Spleen (tissue), 11 donors: ENCODE measurements at regions not wholly inside any gene's neighbourhood (a gene's known extent, or its start where the extent isn't known, plus 50 kb on each side); places are given as distances from the start of the nearest gene placed in this dataset.

Experiments
- DNase-seq: peaks from one replicate; pipeline ENCODE4 v3.0.0-alpha.2; 2020
- H3K27ac ChIP-seq, 8 donors: fragments of 200-600 bp; sonication (generic) in 7 of 8; 1 replicate in 4 of 8; 2 replicates in 4 of 8; pipeline versions ENCODE4 v1.5.0 to v1.8.0; 2016 to 2021; ENCODE audit warnings: inconsistent platforms in 4 of 8, mild to moderate bottlenecking in 4 of 8, moderate library complexity in 1 of 8
- H3K27me3 ChIP-seq, 7 donors: fragments of 200-600 bp; sonication (generic) in 6 of 7; replicated peaks in 1 of 7; 1 replicate in 4 of 7; 2 replicates in 3 of 7; pipeline versions ENCODE4 v1.5.0 to v1.8.0; 2016 to 2021; ENCODE audit warnings: inconsistent platforms in 3 of 7, mild to moderate bottlenecking in 1 of 7
- H3K36me3 ChIP-seq, 6 donors: fragments of 200-600 bp; sonication (generic) in 5 of 6; 1 replicate in 4 of 6; 2 replicates in 2 of 6; pipeline versions ENCODE4 v1.5.0 to v1.8.0; 2016 to 2021; ENCODE audit warnings: inconsistent platforms in 2 of 6
- H3K4me1 ChIP-seq, 6 donors: fragments of 200-600 bp; sonication (generic) in 5 of 6; 1 replicate in 3 of 6; 2 replicates in 3 of 6; pipeline versions ENCODE4 v1.5.0 to v1.8.0; 2016 to 2021; ENCODE audit warnings: inconsistent platforms in 3 of 6
- H3K4me3 ChIP-seq, 8 donors: fragments of 200-600 bp; sonication (generic) in 7 of 8; 1 replicate in 4 of 8; 2 replicates in 4 of 8; pipeline versions ENCODE4 v1.5.0 to v1.8.0; 2016 to 2021; ENCODE audit warnings: inconsistent platforms in 4 of 8, mild to moderate bottlenecking in 4 of 8, moderate library complexity in 2 of 8
- H3K9me3 ChIP-seq, 8 donors: fragments of 200-600 bp; sonication (generic) in 7 of 8; 1 replicate in 4 of 8; 2 replicates in 4 of 8; pipeline versions ENCODE4 v1.5.0 to v1.8.0; 2016 to 2021; ENCODE audit warnings: inconsistent platforms in 4 of 8
- POLR2A ChIP-seq, 3 donors: fragments of 450-650 bp; IDR thresholded peaks; one replicate each; pipeline ENCODE4 v1.5.1; 2017; ENCODE audit warnings: antibody characterized with exemption in 3 of 3, mild to moderate bottlenecking in 1 of 3
- POLR2AphosphoS5 ChIP-seq, 3 donors: sonication (generic); formaldehyde crosslinking; IDR thresholded peaks; one replicate each; pipeline ENCODE4 v1.5.1; 2017; ENCODE audit warnings: antibody characterized with exemption in 3 of 3
- WGBS, 5 donors: extraction: QIAGEN DNeasy Blood & Tissue Kit in 3 of 5; methylation state at CpG; one replicate each; pipeline versions ENCODE4 v1.1.5 to v1.1.7; 2013 to 2018; 5-methylcytosine and 5-hydroxymethylcytosine counted together
- intact Hi-C: fragments of 100-400 bp; cut with DNase I; formaldehyde crosslinking; loops from one replicate; pipeline ENCODE4 v1.15.0; 2023; ENCODE audit warnings: low total_unique reads
- TF ChIP-seq, protein P1 (sequence below), 11 experiments: fragments of 200-600 bp in 7 of 11; fragments of 450-650 bp in 4 of 11; sonication (generic) in 4 of 11; IDR thresholded peaks in 8 of 11; conservative IDR thresholded peaks in 3 of 11; 1 replicate in 7 of 11; 2 replicates in 4 of 11; pipeline versions ENCODE4 v1.4.0 to v1.8.0; 2016 to 2021; ENCODE audit warnings: antibody characterized with exemption in 11 of 11, inconsistent platforms in 4 of 11, mild to moderate bottlenecking in 1 of 11
- donor health status: healthy with polysubstance abuse.
- donor health status: DM: no; HTN: no; CAD: no; lungs with moderate emphysema.
- donor health status: DM: no; HTN: no; CAD: no.
- donor health status: Bipolar disorder and iron deficiency.
- donor health status: healthy.
- donor health status: DM: no; HTN: no; CAD: no.
- donor health status: DM: yes; HTN: yes; CAD: no.

DNA sequence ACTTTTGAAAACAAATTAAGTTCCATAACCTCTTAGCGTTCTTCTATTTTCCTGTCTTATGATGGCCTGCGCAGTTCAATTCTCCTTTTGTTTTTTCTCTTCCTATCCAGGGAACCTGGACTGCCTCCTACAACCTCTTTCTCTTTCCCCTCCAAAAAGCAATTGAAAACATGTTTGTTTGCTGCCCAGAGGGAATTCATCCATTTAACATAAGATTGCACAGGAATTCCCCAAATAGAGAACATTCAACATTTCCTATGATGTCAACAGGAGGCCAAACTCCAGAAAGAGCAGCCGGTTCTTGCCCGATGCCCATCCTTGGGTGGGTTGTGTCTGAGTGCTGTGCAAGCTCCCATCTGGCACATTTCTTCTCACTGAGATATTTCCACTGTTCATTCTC, 94.2 kb upstream of the NRP1 start:
- H3K27ac ChIP-seq, result no peak overlapping the region
- intact Hi-C loops, result no loop called here
- TF ChIP-seq POLR2AphosphoS5 (IDR thresholded peaks at IDR 0.05) (no peak), POLR2A (IDR thresholded peaks at IDR 0.05) (no peak)
- TF ChIP-seq, protein P1, sequence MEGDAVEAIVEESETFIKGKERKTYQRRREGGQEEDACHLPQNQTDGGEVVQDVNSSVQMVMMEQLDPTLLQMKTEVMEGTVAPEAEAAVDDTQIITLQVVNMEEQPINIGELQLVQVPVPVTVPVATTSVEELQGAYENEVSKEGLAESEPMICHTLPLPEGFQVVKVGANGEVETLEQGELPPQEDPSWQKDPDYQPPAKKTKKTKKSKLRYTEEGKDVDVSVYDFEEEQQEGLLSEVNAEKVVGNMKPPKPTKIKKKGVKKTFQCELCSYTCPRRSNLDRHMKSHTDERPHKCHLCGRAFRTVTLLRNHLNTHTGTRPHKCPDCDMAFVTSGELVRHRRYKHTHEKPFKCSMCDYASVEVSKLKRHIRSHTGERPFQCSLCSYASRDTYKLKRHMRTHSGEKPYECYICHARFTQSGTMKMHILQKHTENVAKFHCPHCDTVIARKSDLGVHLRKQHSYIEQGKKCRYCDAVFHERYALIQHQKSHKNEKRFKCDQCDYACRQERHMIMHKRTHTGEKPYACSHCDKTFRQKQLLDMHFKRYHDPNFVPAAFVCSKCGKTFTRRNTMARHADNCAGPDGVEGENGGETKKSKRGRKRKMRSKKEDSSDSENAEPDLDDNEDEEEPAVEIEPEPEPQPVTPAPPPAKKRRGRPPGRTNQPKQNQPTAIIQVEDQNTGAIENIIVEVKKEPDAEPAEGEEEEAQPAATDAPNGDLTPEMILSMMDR (IDR thresholded peaks at IDR 0.05 in 8 of 11, conservative IDR thresholded peaks at IDR 0.05 in 3 of 11), result no peak
- no peaks in the 10 kb centered on the region for H3K9me3 ChIP-seq
- no peaks in the 10 kb centered on the region for H3K36me3 ChIP-seq
- WGBS, 5 donors, result 76 to 89% (median 85%) methylated on average over 4 of the region's 4 CpGs
- no peaks in the 10 kb centered on the region for H3K27me3 ChIP-seq
- H3K4me3 ChIP-seq, result no peak overlapping the region
- no peaks in the 10 kb centered on the region for H3K4me1 ChIP-seq
- no peak for DNase-seq

DNA sequence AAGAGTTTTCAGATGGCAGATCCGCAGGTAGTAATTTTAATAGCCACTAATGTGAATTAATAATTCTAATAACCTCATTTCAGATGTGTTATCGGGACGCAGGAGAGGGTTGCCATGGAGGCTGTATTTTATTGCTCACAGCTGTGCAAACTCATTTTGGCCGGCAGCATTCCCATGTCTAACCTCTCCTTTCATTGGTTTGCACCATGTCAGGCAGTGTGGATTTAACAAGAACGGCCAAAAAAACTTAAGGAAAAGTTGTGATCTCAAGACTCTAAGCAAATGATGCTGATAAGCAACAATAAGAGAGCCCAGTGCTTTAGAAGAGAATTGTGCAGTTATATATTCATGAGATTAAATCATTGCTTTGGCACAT, 88.7 kb upstream of the NRP1 start:
- TF ChIP-seq POLR2A (IDR thresholded peaks at IDR 0.05) (no peak), POLR2AphosphoS5 (IDR thresholded peaks at IDR 0.05) (no peak)
- TF ChIP-seq, protein P1 (IDR thresholded peaks at IDR 0.05 in 8 of 11, conservative IDR thresholded peaks at IDR 0.05 in 3 of 11), result no peak
- no peaks in the 10 kb centered on the region for H3K36me3 ChIP-seq
- H3K9me3 ChIP-seq, result no peaks in the 10 kb centered on the region
- intact Hi-C loops, result no loop called here
- no peaks in the 10 kb centered on the region for H3K27me3 ChIP-seq
- peaks cover 0 to 5% (median 0%) of the 10 kb centered on the region in 6 donors for H3K4me1 ChIP-seq
- H3K27ac ChIP-seq, result no peak overlapping the region
- no peak overlapping the region for H3K4me3 ChIP-seq
- WGBS, 5 donors, result 86 to 94% (median 87%) methylated on average over 5 of the region's 5 CpGs
- DNase-seq, result no peak

DNA sequence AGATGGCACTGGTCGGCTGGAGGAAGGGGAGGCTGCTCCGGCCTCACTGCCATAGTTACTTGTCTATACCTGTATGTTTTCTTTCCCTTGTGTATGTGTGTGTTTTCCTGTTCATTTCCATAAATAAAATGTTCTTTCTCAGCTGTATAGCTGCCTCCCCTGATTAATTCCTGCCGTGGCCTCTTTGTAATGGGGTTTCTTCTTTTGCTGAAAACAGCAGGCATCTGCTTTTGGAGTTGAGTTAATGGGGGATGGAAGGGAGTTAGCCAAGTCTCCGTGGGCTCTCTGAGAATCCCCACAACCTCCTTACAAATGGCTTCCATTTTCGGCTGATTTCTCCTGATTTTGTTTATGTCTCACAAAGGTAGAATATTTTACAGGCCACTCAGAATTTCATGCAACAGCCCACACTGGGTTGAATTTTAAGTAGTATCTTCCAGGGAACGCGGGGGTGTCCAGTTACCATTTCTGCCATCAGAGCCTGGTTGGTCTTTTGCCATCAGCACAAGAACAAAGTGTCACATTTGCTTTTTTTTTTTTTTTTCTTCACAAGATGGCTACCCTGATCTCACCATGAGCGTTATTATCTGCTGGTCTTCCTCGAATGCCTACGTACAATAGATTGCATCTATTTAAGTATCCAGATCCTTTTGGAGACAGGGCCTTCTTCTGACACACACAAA, 88.1 kb upstream of the NRP1 start:
- no peak for DNase-seq
- intact Hi-C loops, result no loop called here
- WGBS, 5 donors, result 78 to 89% (median 84%) methylated on average over 10 of the region's 10 CpGs
- no peaks in the 10 kb centered on the region for H3K27me3 ChIP-seq
- no peaks in the 10 kb centered on the region for H3K36me3 ChIP-seq
- no peak overlapping the region for H3K27ac ChIP-seq
- no peaks in the 10 kb centered on the region for H3K9me3 ChIP-seq
- TF ChIP-seq POLR2AphosphoS5 (IDR thresholded peaks at IDR 0.05) (no peak), POLR2A (IDR thresholded peaks at IDR 0.05) (no peak)
- TF ChIP-seq, protein P1 (IDR thresholded peaks at IDR 0.05 in 8 of 11, conservative IDR thresholded peaks at IDR 0.05 in 3 of 11), result no peak
- H3K4me1 ChIP-seq, result peaks cover 0 to 6% (median 0%) of the 10 kb centered on the region in 6 donors
- no peak overlapping the region for H3K4me3 ChIP-seq

DNA sequence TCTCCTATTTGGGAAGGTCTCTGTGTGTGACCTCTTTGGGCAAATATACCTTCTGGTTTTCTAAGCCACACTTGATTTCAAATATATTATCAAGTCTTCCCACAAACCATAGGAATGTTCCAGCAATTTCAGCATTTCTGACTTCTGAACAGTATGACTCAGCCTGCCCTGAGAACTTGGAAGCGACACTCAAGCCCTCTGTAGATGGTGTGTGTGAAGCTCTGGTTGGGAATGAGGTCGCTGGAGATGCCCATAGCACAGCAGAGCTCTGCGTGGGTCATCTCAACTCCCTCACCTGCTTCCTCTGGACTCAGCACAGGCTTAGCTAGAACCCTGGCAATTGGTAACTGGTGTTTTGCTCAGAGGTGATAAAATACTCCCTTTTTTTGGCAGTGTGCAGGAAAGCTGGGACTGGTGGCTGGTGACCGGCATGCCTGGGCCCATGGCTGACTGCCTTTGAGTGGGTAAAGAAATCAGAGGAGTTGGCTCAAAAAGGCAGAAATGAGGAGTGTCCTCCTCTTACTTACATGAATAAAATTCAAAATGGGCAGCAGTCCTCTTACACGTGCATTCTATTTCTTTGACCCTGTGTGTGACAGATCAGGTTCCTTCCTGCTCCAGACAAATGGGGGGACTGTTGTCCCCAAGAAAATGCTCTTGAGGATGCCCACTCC, 87.5 kb upstream of the NRP1 start:
- no peak overlapping the region for H3K4me3 ChIP-seq
- peaks cover 0 to 6% (median 0%) of the 10 kb centered on the region in 6 donors for H3K4me1 ChIP-seq
- 74 to 87% (median 82%) methylated on average over 5 of the region's 5 CpGs for WGBS, 5 donors
- no peaks in the 10 kb centered on the region for H3K9me3 ChIP-seq
- no peak for TF ChIP-seq POLR2AphosphoS5 (IDR thresholded peaks at IDR 0.05)
- TF ChIP-seq, protein P1 (IDR thresholded peaks at IDR 0.05 in 8 of 11, conservative IDR thresholded peaks at IDR 0.05 in 3 of 11), result no peak
- TF ChIP-seq POLR2A (IDR thresholded peaks at IDR 0.05), result no peak
- no peak overlapping the region for H3K27ac ChIP-seq
- DNase-seq, result no peak
- intact Hi-C loops, result no loop called here
- no peaks in the 10 kb centered on the region for H3K27me3 ChIP-seq
- H3K36me3 ChIP-seq, result no peaks in the 10 kb centered on the region
